Right atrium auricular region (tissue), 2 donors: ENCODE measurements at regions not wholly inside any gene's neighbourhood (a gene's known extent, or its start where the extent isn't known, plus 50 kb on each side); places are given as distances from the start of the nearest gene placed in this dataset.
A peak's percentile ranks its signal among the peaks of the same experiment; 100 is the strongest.

Experiments used
- DNase-seq: peaks from one replicate; pipeline ENCODE4 v3.0.0-alpha.2; 2019; ENCODE audit warnings: low spot score
- H3K27ac ChIP-seq, 2 donors: fragments of 200-600 bp; sonication (generic); 1 replicate in 1 of 2; 2 replicates in 1 of 2; pipeline ENCODE4 v1.5.1; 2016 to 2019
- H3K27me3 ChIP-seq, 2 donors: fragments of 200-600 bp; sonication (generic); one replicate each; pipeline versions ENCODE4 v1.5.1 to v1.6.0; 2017 to 2019
- H3K36me3 ChIP-seq: fragments of 200-600 bp; sonication (generic); one replicate; pipeline ENCODE4 v1.5.1; 2016
- H3K4me1 ChIP-seq, 2 donors: fragments of 200-600 bp; sonication (generic); one replicate each; pipeline versions ENCODE4 v1.5.1 to v1.6.0; 2017 to 2019
- H3K4me3 ChIP-seq, 2 donors: fragments of 200-600 bp; sonication (generic); 1 replicate in 1 of 2; 2 replicates in 1 of 2; pipeline ENCODE4 v1.5.1; 2017 to 2019; ENCODE audit warnings: mild to moderate bottlenecking in 1 of 2, moderate library complexity in 1 of 2
- H3K9me3 ChIP-seq, 2 donors: fragments of 200-600 bp; sonication (generic); one replicate each; pipeline ENCODE4 v1.5.1; 2019
- CTCF ChIP-seq, 2 donors: fragments of 200-600 bp; sonication (generic); IDR thresholded peaks; one replicate each; pipeline ENCODE4 v1.5.1; 2019; ENCODE audit warnings: antibody characterized with exemption in 2 of 2

- no peaks in the 10 kb centered on the region for H3K27me3 ChIP-seq
- H3K4me1 ChIP-seq, result no peaks in the 10 kb centered on the region
- no peaks in the 10 kb centered on the region for H3K36me3 ChIP-seq
- no peak for TF ChIP-seq CTCF (IDR thresholded peaks at IDR 0.05)
- no peaks in the 10 kb centered on the region for H3K9me3 ChIP-seq
- no peak for DNase-seq
- no peak overlapping the region for H3K27ac ChIP-seq
- no peak overlapping the region for H3K4me3 ChIP-seq
Observed at GRCh38 chr6:27624694-27625262, 151.9 kb upstream of the ZNF184 start.

- TF ChIP-seq CTCF (IDR thresholded peaks at IDR 0.05), result no peak
- Histone ChIP-seq H3K27ac (no peak overlapping the region), H3K27me3 (no peaks in the 10 kb centered on the region), H3K9me3 (no peaks in the 10 kb centered on the region), H3K4me3 (no peak overlapping the region), H3K4me1 (peaks cover 0 to 3% of the 10 kb centered on the region in 2 donors), H3K36me3 (no peaks in the 10 kb centered on the region)
- DNase-seq, result no peak
Observed at GRCh38 chr6:27623103-27623502, 150.2 kb upstream of the ZNF184 start.

GRCh38 chr6:27619436-27619835, 146.5 kb upstream of the ZNF184 start:
- no peak overlapping the region for H3K27ac ChIP-seq
- no peak overlapping the region for H3K4me3 ChIP-seq
- DNase-seq, result no peak
- no peaks in the 10 kb centered on the region for H3K36me3 ChIP-seq
- peaks cover 0 to 8% of the 10 kb centered on the region in 2 donors for H3K4me1 ChIP-seq
- TF ChIP-seq CTCF (IDR thresholded peaks at IDR 0.05), result no peak
- H3K27me3 ChIP-seq, result no peaks in the 10 kb centered on the region
- no peaks in the 10 kb centered on the region for H3K9me3 ChIP-seq

GRCh38 chr6:27617700-27618689, 145.1 kb upstream of the ZNF184 start:
- no peaks in the 10 kb centered on the region for H3K27me3 ChIP-seq
- H3K4me1 ChIP-seq, result peaks cover 0 to 8% of the 10 kb centered on the region in 2 donors
- H3K9me3 ChIP-seq, result no peaks in the 10 kb centered on the region
- DNase-seq, result no peak
- peak overlapping the region; percentile 21 to 30 for H3K4me3 ChIP-seq
- no peak for TF ChIP-seq CTCF (IDR thresholded peaks at IDR 0.05)
- H3K36me3 ChIP-seq, result no peaks in the 10 kb centered on the region
- H3K27ac ChIP-seq, result no peak overlapping the region

GRCh38 chr6:27617046-27617687, 144.3 kb upstream of the ZNF184 start:
- no peak overlapping the region for H3K27ac ChIP-seq
- H3K4me3 ChIP-seq, result peak overlapping the region; percentile 21 to 30
- H3K9me3 ChIP-seq, result no peaks in the 10 kb centered on the region
- H3K27me3 ChIP-seq, result no peaks in the 10 kb centered on the region
- DNase-seq, result no peak
- H3K36me3 ChIP-seq, result no peaks in the 10 kb centered on the region
- no peak for TF ChIP-seq CTCF (IDR thresholded peaks at IDR 0.05)
- peaks cover 0 to 8% of the 10 kb centered on the region in 2 donors for H3K4me1 ChIP-seq
